HG02678 (cell line): ENCODE measurements at regions not wholly inside any gene's neighbourhood (a gene's known extent, or its start where the extent isn't known, plus 50 kb on each side); places are given as distances from the start of the nearest gene placed in this dataset.
"Not testable (repeated sequence)": the region's sequence is repeated elsewhere in the genome, so short reads cannot be mapped to it uniquely, and the experiment has no call there.

Experiments used
- ATAC-seq: cut with Tn5 transposase; IDR thresholded peaks from one replicate; pipeline ENCODE4 v1.9.1; 2021; ENCODE audit warnings: mild to moderate bottlenecking, moderate library complexity; ENCODE audit not compliant: unreplicated experiment

- ATAC-seq = no peak
Measured at GRCh38 chr10:105597312-105597711, 956.2 kb downstream of the SORCS3 start.

- no peak for ATAC-seq
Measured at GRCh38 chr10:105596749-105597148, 955.7 kb downstream of the SORCS3 start.

- ATAC-seq = no peak
Measured at GRCh38 chr10:105594296-105594695, 953.2 kb downstream of the SORCS3 start.

DNA sequence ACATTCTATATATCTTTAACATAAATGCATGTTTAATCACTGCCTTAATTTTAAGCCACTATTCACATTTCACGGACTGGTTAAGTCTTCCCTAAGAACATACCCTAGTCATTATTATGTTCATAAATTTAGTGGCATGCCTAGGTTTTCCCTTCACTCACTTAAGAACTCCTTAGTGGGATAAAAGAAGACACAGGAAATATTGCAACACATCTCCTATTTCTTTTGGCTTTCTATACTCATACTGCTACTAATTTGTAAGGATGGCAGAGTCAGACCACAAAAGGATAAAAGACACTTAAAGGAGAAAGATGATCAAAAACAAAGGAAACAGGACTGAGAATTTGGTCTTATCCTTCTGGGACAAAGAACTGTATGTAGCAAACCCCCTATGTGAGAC, 951.4 kb downstream of the SORCS3 start:
- no peak for ATAC-seq

DNA sequence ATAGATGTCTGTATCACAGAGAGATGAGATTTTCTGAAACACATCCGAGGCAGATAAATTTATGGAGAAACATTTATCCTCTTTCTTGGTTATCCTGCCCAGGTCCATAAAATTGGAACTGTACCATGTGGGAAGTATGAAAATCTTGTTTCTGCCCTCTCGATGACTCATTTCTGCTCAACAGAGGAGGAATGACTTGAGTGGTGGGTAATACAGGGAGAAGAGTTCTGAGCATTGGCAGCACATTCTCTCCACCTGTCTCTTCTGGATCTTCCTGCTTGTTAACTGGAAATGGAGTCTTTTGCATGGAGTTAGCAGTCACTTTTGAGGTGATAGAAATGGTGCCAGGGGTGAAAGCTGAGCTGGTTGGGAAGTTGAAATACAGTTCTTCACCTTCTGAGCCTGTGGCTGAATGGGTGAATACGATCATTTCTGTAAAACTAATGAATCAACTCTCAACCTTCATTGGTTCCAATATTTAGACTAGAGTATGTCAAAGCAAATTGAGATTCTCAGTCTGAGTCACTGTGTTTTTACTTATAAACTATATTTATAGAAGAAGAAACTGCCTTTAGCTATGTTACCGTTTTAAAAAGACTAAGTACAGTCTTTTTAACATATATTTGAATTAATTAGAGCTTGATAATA, 945.5 kb downstream of the SORCS3 start:
- no peak for ATAC-seq

- no peak for ATAC-seq
Measured at GRCh38 chr10:105585753-105586152, 944.7 kb downstream of the SORCS3 start.

DNA sequence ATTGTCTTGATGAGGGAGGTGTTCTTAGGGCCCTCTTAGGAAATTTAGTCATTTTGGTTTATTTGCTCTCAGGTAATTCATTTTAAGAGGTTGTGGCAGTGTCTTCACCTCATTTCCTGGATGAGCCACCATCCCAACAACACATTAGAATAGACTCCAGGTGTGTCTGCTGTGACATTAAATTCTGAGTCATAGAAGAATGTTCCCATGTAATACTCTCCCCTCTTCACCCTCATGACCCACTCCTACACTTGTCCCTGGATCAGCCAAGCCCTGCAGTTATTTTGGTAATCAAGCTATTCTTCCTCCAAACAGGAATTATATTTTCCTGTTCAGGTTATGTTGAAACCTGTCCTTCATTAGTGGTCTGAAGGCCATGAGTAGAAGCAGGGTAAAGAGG, 944.1 kb downstream of the SORCS3 start:
- ATAC-seq = no peak

DNA sequence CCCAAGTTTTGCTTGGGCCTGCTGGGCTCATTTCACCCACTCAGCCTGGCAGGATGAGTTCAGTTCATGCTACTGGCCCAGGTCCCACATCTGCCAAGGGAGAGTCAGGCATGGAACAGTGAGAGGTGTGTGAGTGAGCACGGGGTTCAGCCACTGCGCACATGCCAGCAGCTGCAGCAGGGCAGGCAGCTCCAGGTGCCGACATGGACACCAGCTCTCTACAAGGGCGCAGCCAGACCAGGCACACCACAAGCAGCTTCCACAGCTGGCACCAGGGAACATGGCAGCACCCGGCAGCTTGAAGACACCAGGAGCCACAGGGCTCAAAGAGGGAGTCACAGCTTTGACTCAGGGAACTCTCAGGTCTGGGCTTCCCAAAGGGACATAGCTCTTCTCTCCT, 938.0 kb downstream of the SORCS3 start:
- ATAC-seq = no peak

DNA sequence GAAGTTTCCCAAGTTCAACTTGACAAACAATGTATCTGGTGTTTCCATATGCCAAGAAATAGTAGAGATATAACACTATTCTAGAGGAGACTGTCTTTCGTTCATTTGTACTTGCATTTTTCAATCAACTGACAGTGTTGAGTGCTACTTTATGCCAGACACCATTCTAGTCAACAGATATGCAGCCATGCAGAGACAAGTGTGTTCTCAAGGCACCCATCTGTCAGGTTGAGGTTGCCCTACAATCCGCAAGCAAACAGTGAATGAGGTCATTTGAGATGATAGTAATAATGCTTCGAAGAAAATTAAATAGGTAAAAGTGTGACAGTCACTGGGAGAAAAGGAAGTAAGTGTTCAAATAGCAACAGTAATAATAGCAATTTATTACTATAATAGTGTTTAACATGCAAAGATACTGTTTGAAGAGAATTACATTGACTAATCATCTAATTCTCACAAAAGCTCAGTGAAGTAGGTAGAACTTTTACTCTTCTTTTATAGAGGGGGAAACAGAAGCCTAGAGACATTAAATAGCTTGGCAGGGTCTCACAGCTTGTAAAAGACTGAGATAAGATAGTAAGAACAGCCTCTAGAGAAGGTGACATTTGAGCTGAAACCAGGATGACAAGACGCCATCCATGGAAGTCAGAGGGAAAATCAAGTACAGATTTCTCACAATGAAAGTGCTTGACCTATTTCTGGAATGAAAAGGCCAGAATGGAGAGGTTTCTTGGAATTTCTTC, 936.9 kb downstream of the SORCS3 start:
- no peak for ATAC-seq

GRCh38 chr10:105559333-105560097, 918.4 kb downstream of the SORCS3 start:
- no peak for ATAC-seq

GRCh38 chr10:105550453-105550852, 909.4 kb downstream of the SORCS3 start:
- ATAC-seq = not testable (repeated sequence)

DNA sequence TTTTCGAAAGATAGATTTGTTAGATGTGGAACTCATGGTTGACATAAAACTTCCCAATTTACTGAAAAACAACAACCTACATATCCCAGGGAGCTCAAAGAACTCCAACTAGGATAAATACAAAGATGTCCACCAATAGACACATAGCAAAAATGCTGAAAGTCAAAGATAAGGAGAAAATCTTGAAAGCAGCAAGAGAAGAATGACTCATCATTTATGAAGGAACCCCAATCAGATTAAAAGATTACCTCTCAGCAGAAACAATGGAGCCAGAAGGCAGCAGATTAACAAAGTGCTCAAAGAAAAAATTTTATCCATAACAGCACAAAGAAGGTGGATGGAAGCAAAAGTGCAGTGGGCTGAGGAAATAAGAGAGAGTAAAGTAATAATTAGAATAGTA, 908.6 kb downstream of the SORCS3 start:
- ATAC-seq = no peak

DNA sequence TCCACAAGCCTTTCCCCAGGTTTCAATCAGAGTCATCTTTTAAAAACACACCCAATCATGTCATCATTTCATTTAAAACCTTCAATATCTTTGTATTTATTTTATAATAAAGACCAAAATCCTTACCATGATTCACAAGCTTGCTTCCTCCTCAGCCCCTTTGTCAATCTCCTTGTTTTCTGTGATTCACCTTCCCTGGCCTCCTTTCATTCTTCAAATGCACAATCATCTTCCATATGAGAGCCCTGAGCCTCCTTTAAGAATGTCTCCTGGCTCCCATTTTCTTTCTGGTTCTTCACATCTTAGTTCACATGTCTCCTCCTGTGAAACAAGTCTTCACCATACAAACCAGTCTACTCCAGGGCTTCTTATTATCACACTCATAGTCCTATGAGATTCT, 904.0 kb downstream of the SORCS3 start:
- no peak for ATAC-seq

DNA sequence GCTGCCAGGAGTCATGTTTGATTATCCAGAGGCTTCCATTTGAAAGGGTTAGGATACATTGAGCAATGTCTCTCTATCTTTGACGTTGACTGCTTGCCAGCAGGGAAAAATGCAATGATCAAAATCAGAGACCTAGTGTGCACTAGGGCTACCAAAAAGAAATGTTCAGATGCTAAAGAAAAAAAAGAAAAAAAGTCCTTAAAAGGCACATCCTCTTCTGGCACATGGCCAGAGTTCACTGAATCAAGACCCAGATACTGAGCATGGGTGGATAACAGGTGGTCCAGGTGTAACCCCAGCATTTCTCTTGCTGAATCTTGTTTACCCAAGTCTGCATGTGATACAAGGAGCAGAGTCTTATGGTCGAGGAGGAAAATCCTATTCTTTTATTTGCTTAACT, 899.3 kb downstream of the SORCS3 start:
- ATAC-seq = no peak

DNA sequence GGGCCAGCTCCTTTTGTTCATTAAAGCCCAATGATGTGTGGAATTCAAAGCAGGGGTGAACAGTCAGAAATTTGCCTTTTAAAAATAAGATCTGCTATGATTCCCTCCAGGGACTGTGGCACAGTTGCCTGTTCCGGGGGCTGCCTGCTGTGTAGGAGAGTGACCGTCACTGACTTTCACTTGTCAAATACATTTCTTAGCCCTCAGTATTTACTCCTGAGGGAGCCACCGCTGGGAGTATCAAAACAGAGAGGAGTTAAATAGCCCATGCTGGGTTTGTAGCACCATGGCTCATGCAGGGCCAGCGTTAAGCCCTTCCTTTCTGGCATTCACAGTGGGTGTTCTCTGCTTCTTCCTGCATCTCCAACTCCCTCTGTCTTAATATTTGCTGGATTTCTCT, 897.8 kb downstream of the SORCS3 start:
- ATAC-seq = no peak

- no peak for ATAC-seq
Measured at GRCh38 chr10:105535478-105535877, 894.4 kb downstream of the SORCS3 start.

GRCh38 chr10:105534086-105534485, 893.0 kb downstream of the SORCS3 start:
- ATAC-seq = no peak

- ATAC-seq = no peak
Measured at GRCh38 chr10:105516511-105516910, 875.4 kb downstream of the SORCS3 start.

DNA sequence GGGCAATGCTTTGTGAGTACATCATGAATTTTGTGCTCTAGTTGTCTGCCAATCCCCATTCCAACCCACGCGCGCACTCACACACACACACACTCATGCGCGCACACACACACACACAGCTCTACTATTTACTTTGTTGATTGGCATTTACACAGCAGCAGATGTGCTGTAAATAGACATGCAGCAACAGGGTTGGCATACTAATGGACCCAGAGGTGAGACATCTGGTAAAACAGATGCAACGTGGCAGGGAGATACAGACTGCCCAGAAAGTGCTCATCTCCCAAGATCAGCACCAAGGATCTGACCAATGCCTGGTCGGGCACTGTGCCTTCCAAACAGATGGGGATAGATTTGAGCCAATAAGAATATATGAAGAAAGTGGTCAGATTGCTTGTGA, 873.0 kb downstream of the SORCS3 start:
- no peak for ATAC-seq

- ATAC-seq = no peak
Measured at GRCh38 chr10:105509517-105509916, 868.4 kb downstream of the SORCS3 start.

- no peak for ATAC-seq
Measured at GRCh38 chr10:105506262-105506661, 865.2 kb downstream of the SORCS3 start.

GRCh38 chr10:105503714-105504113, 862.6 kb downstream of the SORCS3 start:
- ATAC-seq = no peak
